GM19023 (cell line): ENCODE measurements at regions not wholly inside any gene's neighbourhood (a gene's known extent, or its start where the extent isn't known, plus 50 kb on each side); places are given as distances from the start of the nearest gene placed in this dataset.
"Not testable (repeated sequence)": the region's sequence is repeated elsewhere in the genome, so short reads cannot be mapped to it uniquely, and the experiment has no call there.

ENCODE experiments used
- ATAC-seq: cut with Tn5 transposase; IDR thresholded peaks from one replicate; pipeline ENCODE4 v1.9.1; 2021; ENCODE audit warnings: mild to moderate bottlenecking, moderate library complexity; ENCODE audit not compliant: unreplicated experiment

DNA sequence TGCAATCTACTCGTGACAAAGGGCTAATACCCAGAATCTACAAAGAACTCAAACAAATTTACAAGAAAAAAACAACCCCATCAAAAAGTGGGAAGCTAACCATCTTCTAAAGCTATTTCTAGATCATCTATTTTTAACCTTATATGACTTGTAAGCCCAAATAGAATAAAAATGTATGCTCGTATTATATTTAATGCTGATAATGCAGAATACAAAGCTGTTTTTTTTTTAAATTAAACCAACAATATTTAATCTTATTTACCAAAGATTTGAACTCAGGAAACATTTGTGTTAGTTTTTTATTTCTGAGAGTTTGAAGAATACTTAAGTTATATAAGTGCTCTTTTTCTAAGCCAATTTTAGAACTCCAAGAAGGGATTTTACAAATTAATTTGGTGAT is 652.1 kb downstream of the LRRC70 start:
- ATAC-seq = no peak

DNA sequence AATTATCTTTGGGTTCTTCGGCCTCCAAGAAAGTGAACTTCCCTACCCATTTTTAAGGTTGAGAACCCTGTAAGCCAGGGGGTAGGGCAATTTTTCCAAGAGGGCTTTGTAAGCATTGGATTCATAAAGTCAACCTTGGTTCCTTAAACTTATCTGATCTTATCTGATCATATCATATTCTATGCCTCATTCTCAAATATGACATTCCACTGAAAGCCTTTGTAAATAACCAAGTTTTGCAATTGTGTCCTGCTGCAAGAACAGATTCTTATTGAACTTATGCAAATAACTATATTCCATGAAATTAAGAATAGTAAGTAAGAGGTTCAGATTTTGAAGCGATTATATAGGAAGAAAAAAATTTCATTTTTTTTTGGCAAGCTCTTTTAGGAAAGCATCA is 649.5 kb downstream of the LRRC70 start:
- no peak for ATAC-seq

DNA sequence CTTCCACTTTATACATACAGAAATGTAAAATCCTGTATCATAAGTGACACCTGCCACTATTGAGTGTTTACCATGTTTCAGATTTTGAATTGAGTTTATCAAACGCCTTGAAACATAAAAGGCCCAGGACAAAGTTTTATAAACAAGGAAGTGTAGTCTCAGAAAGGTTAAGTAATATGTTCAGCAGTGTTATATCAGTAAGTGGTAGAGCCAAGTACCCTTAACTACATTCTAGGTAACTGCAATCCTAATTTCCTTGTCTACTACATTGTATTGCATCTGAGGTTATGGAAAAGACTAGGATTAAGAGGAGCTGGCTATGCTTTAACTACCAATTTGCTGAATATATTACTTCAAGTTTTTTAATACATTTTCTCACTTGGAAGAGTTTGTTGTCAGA is 641.6 kb downstream of the LRRC70 start:
- ATAC-seq = no peak

- ATAC-seq = no peak
These were observed 638.8 kb downstream of the LRRC70 start for GRCh38 chr5:63217422-63217821.

GRCh38 chr5:63213256-63213655 is 634.6 kb downstream of the LRRC70 start:
- ATAC-seq = no peak

DNA sequence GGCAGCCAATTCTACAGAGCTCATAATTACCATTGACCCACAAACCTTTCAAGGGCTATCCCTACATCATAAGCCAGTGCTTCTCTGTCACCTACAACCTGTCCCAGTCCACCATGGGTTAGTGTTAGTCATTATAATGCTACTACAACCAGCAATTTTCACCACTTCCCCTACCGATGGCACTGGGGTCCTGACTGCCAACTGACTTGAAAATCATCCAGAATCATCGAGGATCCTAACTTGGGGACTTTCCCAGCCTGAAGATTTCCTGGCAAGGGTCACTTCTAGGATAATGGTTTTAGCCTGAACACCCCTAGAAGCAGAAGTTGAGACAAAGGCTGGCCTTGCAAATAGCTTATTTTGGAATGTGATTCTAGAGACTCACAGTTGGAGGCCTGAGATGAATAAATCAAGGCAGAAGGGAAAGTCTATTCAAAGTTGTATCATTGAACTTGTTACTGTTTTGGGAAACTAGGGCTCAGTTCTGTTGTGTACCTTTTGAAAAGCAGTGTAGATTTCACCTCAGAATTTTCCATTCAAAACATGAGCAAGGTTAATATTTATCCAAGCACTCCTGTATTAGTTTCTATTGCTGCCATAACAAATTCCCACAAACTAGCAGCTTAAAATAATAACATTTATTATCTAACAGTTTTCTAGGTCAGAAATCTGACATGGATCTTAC is 633.0 kb downstream of the LRRC70 start:
- no peak for ATAC-seq

DNA sequence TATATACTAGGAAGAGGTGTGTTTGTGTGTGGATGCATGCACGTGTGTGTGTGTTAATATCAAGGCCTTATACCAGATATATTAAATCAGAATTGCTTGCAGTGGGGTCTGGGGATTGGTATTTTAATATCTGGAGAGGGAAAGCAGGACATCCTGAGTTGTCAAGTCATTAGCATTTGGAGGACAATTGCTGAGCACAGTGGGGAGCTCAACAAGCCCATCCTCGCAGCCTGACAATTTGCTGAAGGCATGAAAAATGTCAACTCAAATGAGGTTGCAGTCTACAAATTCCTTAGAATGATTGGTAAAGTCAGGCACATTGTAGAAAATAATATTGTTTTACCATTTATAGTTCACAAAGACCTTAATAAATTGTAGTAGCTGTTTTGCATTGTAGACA is 627.4 kb downstream of the LRRC70 start:
- no peak for ATAC-seq

DNA sequence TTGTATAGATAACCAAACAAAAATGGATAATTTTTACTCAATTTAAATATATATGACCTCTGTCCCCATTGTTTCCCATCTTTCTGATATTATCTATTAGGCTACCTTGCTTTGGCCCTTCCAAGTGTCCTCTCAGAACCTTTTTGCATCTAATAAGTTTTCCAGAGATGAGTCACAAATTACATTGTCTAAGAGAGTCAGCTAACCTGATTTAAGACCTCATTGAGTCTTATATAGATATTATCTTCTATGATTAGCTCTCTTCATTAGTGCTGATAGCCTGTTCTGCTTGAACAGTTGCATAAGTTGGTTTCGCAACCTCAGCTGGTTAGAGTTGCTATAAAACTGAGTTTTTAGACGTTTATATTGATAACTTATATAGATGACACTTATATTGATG is 623.1 kb downstream of the LRRC70 start:
- no peak for ATAC-seq

- no peak for ATAC-seq
These were observed 615.5 kb downstream of the LRRC70 start for GRCh38 chr5:63194126-63194525.

DNA sequence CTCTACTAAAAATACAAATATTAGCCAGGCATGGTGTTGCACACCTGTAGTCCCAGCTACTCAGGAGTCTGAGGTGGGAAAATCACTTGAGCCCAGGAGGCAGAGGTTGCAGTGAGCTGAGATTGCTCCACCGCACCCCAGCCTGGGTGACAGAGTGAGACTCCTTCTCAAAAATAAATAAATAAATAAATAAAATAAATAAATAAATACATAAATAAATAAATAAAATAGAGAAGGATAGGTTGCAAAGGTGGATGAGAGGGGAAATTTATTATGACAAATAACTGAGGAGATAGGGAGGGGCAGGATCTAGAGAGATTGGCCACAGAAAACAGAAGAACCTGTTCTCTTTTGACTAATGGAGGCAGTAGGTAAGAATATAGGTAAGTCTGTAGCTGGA is 601.6 kb downstream of the LRRC70 start:
- not testable (repeated sequence) for ATAC-seq

DNA sequence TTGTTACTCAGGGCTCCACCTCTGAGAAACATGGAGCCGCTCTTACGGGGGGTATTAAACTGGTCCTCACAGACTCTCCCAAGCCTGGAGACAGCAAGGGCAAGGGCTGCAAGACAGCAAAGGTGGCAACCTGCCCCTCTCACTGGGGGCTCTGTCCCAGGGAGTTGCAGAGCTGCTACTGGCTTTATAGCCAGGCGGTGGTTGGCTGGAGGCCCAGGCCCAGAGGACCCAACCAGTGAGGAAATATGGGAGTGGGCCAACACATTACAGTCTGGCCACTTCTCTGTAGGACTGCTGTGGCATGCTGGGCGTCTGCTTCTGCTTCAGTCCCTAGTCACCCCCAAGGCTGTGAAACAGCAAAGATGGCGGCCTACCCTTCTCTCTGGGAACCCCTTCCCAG is 597.2 kb downstream of the LRRC70 start:
- ATAC-seq = no peak

GRCh38 chr5:63170486-63170885 is 591.9 kb downstream of the LRRC70 start:
- no peak for ATAC-seq

- ATAC-seq = no peak
These were observed 586.4 kb downstream of the LRRC70 start for GRCh38 chr5:63164838-63165535.

DNA sequence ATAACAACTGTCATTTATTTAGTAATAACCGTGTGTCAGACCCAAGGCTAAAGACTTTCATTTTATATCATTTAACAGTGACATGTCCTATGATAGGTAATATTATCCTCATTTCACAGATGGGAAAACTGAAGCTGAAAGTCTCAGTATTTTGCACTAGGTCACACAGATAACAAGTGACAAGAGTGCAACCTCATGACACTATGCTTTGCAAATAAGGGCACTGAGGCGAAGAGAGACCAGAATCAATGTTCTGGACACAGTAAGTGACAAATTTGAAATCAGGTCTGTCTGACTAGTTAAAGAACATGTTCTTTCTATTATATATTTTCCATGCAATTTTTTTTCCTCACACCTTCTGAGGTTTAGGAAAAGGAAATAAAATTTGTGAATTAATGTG is 585.7 kb downstream of the LRRC70 start:
- ATAC-seq = no peak

DNA sequence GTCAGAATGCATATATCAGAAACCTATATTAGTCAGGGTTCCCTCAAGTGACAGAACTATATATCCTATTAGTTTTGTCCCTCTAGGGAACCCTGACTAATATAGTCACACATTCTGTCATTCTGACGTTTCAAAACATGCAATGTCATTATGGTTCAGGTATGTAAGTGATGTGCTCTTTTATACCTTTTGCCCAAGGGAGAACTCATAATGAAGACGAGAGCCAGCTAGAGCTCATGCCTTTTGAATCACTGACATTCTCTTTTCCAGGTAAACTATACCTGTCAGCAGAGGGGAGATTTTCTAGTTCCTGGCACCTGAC is 576.7 kb downstream of the LRRC70 start:
- no peak for ATAC-seq

DNA sequence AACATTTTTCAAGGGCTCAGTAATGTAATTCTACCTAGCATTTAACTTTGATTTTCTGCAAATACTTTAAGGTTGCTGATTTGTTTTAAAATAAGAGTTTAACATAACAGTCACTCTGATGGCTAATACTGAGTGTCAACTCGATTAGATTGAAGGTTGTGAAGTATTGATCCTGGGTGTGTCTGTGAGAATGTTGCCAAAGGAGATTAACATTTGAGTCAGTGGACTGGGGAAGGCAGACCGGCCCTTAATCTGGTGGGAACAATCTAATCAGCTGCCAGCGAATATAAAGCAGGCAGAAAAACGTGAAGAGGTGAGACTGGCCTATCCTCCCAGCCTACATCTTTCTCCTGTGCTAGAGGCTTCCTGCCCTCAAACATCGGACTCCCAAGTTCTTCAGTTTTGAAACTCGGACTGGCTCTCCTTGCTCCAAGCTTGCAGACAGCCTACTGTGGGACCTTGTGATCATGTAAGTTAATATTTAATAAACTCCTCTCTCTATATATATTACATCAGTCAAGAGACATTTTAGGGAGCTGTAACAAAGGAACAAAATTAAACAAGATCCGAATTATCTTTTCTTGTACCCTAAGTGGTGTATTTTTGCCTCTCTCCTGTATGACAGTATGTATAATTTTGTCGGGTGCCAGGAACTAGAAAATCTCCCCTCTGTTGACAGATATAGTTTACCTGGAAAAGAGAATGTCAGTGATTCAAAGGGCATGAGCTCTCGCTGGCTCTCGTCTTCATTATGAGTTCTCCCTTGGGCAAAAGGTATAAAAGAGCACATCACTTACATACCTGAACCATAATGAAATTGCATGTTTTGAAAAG is 576.1 kb downstream of the LRRC70 start:
- ATAC-seq = no peak

DNA sequence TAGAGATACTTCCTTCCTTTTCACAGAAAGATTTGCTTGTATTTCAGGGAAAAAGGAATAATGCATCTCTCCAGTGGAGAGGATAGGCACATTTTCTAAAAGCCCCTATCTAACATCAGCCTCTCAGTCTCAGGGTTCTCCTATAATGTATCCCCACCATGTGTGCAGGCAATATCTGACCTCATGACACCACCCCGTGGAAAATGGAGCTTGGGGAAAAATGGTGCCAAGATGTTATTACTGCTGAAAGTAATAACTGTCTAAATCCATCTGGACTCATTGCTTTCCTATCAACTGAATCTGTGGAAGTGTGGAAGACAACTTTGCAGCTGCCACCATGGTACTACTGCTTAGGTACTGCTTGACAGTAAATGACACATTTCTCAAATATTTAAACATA is 574.3 kb downstream of the LRRC70 start:
- ATAC-seq = no peak

- ATAC-seq = no peak
These were observed 566.5 kb downstream of the LRRC70 start for GRCh38 chr5:63145167-63145566.

DNA sequence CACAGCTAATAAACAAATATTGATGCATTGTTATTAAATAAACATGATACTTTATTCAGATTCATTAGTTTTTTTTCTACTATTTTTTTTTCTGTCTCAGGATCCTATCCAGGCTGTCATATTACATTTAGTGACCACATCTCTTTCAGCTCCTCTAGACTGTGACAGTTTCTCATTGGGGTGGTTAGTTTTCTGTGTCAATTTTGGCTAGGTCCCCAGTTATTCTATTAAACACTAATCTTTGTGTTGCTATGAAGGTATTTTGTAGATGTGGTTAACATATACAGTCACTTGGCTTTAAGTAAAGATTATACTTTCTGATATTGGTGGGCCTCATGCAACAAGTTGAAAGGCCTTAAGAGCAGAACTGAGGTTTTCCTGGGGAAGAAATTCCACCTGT is 563.0 kb downstream of the LRRC70 start:
- ATAC-seq = no peak

- ATAC-seq = no peak
These were observed 556.7 kb downstream of the LRRC70 start for GRCh38 chr5:63135291-63135690.

DNA sequence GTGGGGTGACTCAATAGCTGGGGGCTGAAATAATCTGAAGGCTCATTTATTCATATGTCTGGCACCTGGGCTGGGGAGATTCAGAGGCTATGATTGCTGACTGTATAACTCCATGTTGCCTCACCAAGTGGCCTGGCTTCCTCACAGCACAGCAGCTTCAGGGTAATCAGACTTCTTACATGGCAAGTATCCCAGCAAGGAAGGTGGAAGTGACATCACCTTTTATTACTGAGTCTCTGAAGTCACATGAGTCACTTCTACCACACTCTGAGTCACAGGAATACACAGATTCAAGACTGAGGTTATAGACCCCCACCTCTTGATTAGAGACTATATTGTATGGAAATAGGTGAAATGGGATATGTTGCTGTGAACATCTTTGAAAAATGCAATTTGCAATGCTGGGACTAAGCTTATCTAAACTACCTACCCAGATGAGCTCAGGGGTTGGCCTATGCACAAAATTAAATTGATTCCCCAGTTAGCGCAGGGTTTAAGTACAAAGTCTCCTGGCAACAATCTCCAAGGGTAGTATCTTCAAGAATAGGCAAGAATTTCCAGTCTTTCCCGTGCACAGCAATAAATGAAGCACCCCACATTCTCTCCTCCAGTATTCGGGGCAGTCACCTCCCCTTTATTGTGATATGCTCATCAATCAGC is 553.1 kb downstream of the LRRC70 start:
- ATAC-seq = no peak

GRCh38 chr5:63128761-63129160 is 550.1 kb downstream of the LRRC70 start:
- no peak for ATAC-seq
